ENCODE measurements at regions not wholly inside any gene's neighbourhood (a gene's known extent, or its start where the extent isn't known, plus 50 kb on each side); places are given as distances from the start of the nearest gene placed in this dataset.

DNA sequence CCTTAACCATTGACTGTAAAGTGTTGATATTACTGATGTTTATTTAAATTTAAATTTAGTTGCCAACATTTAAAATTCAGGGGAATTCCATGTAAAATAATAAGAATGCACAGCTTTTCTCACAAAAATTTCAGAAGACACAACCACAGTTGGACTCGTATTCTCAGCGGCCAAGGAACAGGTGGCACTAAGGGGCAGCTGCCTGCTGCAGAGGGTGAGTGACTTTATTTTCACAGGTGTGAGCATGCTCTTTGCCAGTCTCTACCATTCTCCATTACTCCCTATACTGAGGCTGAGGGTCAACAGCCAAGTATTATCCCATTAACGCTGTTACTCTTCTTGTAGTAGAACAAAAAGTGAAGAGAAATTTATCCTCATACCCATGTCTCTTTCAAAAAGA lies 92.1 kb upstream of the GADL1 start:
- no peak for TF ChIP-seq CHD1 (IDR thresholded peaks at IDR 0.05; ENCODE audit: low read depth, low read length)
- TF ChIP-seq, protein P1, sequence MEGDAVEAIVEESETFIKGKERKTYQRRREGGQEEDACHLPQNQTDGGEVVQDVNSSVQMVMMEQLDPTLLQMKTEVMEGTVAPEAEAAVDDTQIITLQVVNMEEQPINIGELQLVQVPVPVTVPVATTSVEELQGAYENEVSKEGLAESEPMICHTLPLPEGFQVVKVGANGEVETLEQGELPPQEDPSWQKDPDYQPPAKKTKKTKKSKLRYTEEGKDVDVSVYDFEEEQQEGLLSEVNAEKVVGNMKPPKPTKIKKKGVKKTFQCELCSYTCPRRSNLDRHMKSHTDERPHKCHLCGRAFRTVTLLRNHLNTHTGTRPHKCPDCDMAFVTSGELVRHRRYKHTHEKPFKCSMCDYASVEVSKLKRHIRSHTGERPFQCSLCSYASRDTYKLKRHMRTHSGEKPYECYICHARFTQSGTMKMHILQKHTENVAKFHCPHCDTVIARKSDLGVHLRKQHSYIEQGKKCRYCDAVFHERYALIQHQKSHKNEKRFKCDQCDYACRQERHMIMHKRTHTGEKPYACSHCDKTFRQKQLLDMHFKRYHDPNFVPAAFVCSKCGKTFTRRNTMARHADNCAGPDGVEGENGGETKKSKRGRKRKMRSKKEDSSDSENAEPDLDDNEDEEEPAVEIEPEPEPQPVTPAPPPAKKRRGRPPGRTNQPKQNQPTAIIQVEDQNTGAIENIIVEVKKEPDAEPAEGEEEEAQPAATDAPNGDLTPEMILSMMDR (conservative IDR thresholded peaks at IDR 0.05; ENCODE audit: low read depth, low read length), result no peak
- TF ChIP-seq POLR2A (IDR thresholded peaks at IDR 0.05; ENCODE audit: low read depth, low read length), result no peak
- TF ChIP-seq FOS (IDR thresholded peaks at IDR 0.05; ENCODE audit: low read depth, low read length), result no peak
- TF ChIP-seq RAD21 (IDR thresholded peaks at IDR 0.05; ENCODE audit: low read length), result no peak

All from IMR-90 (cell line).